AG04450 (cell line): ENCODE measurements at regions not wholly inside any gene's neighbourhood (a gene's known extent, or its start where the extent isn't known, plus 50 kb on each side); places are given as distances from the start of the nearest gene placed in this dataset.

Experiments
- CTCF ChIA-PET: fragments of 300-600, 350-600 bp; formaldehyde crosslinking; extraction: SDS; loops from one replicate; lab custom pipeline; 2022; ENCODE audit warnings: antibody characterized with exemption, inconsistent platforms; lab: Charles Lee
- POLR2A ChIA-PET: fragments of 350-600 bp; formaldehyde crosslinking; extraction: SDS; loops from one replicate; lab custom pipeline; 2021; ENCODE audit warnings: antibody characterized with exemption, inconsistent platforms; lab: Yijun Ruan, JAX
- DNase-seq: peaks from one replicate; pipeline ENCODE4 v3.0.0-alpha.2; 2011; ENCODE audit warnings: low read depth, low spot score
- H3K27ac ChIP-seq: one replicate; pipeline ENCODE4 v1.5.1; 2012; ENCODE audit warnings: low read depth, low read length, control low read depth
- H3K27me3 ChIP-seq: one replicate; pipeline ENCODE4 v1.6.0; 2012; ENCODE audit warnings: low read length; ENCODE audit not compliant: control insufficient read depth, insufficient read depth
- H3K4me3 ChIP-seq: 2 replicates; pipeline ENCODE4 v1.5.1; 2011; ENCODE audit warnings: mild to moderate bottlenecking, low read depth, low read length, control low read depth
- H3K9me3 ChIP-seq: 2 replicates; pipeline ENCODE4 v1.5.1; 2012; ENCODE audit warnings: low read length; ENCODE audit not compliant: control insufficient read depth, insufficient read depth
- TF ChIP-seq, protein P1 (sequence below): IDR thresholded peaks from 2 replicates; pipeline ENCODE4 v1.5.1; 2011; ENCODE audit warnings: low read depth, low read length, control low read depth, inconsistent platforms

DNA sequence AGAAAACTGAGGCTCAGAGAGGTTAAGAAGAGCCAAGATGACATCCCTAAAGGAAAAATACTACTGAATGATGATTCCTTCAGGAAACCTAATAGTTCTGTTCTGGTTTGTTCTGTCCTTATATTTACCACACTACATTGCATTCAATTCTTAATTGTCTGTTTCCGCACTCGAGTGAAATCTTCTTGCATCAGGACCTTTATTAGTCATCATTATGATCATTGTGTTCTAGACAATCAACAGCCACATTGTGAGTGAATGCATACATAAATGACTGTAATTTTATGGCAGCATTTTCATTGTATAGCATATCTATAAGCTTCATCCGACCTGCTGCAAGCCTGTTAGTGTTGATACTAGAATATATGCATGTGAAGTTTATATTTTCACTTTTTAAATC, 156.7 kb upstream of the FAM241A start:
- no peak for DNase-seq
- H3K4me3 ChIP-seq: no peak overlapping the region
- CTCF ChIA-PET: no interaction called here
- TF ChIP-seq, protein P1, sequence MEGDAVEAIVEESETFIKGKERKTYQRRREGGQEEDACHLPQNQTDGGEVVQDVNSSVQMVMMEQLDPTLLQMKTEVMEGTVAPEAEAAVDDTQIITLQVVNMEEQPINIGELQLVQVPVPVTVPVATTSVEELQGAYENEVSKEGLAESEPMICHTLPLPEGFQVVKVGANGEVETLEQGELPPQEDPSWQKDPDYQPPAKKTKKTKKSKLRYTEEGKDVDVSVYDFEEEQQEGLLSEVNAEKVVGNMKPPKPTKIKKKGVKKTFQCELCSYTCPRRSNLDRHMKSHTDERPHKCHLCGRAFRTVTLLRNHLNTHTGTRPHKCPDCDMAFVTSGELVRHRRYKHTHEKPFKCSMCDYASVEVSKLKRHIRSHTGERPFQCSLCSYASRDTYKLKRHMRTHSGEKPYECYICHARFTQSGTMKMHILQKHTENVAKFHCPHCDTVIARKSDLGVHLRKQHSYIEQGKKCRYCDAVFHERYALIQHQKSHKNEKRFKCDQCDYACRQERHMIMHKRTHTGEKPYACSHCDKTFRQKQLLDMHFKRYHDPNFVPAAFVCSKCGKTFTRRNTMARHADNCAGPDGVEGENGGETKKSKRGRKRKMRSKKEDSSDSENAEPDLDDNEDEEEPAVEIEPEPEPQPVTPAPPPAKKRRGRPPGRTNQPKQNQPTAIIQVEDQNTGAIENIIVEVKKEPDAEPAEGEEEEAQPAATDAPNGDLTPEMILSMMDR: no peak
- POLR2A ChIA-PET: interaction anchor here (0.6 kb wide), 1 partner anchor 36 kb away, joined by 3 read pairs; no protein-coding TSS in a partner anchor
- no peaks in the 10 kb centered on the region for H3K27me3 ChIP-seq
- H3K27ac ChIP-seq: no peak overlapping the region
- H3K9me3 ChIP-seq: no peaks in the 10 kb centered on the region

GRCh38 chr4:111989817-111990216, 155.4 kb upstream of the FAM241A start:
- TF ChIP-seq, protein P1: no peak
- H3K27me3 ChIP-seq: no peaks in the 10 kb centered on the region
- DNase-seq: no peak
- no peak overlapping the region for H3K27ac ChIP-seq
- no peak overlapping the region for H3K4me3 ChIP-seq
- POLR2A ChIA-PET: no interaction called here
- no peaks in the 10 kb centered on the region for H3K9me3 ChIP-seq
- CTCF ChIA-PET: no interaction called here

DNA sequence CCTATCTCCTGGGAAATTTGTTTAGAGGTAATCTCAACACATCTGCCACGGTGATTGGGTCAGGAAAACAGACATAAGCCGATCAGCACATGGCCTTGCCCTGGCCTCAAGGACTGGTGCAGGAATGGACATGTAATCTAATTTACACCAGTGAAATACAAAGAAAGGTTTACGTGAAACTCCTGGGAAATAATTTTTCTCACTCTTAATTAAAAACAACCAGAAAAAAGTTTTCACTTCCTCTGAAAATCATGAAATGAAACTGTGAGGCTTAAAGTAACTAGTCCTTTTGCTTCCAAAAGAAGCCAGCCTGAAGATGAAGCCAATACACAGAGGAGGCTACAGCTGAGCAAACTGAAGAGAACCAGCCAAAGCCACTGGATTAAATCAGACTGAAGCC, 154.1 kb upstream of the FAM241A start:
- Histone ChIP-seq H3K27ac (no peak overlapping the region), H3K27me3 (no peaks in the 10 kb centered on the region), H3K4me3 (no peak overlapping the region), H3K9me3 (no peaks in the 10 kb centered on the region)
- TF ChIP-seq, protein P1: no peak
- CTCF ChIA-PET: interaction anchor here (1.8 kb wide), 1 partner anchor 41 kb away, joined by 4 read pairs; no protein-coding TSS in a partner anchor
- POLR2A ChIA-PET: no interaction called here
- DNase-seq: no peak

- H3K9me3 ChIP-seq: no peaks in the 10 kb centered on the region
- no peak overlapping the region for H3K27ac ChIP-seq
- ChIA-PET CTCF (interaction anchor here (1.8 kb wide), 1 partner anchor 41 kb away, joined by 4 read pairs; no protein-coding TSS in a partner anchor), POLR2A (no interaction called here)
- TF ChIP-seq, protein P1: no peak
- H3K27me3 ChIP-seq: no peaks in the 10 kb centered on the region
- DNase-seq: peak; percentile 3
- no peak overlapping the region for H3K4me3 ChIP-seq
Measured at GRCh38 chr4:111991797-111992196, 153.5 kb upstream of the FAM241A start.

DNA sequence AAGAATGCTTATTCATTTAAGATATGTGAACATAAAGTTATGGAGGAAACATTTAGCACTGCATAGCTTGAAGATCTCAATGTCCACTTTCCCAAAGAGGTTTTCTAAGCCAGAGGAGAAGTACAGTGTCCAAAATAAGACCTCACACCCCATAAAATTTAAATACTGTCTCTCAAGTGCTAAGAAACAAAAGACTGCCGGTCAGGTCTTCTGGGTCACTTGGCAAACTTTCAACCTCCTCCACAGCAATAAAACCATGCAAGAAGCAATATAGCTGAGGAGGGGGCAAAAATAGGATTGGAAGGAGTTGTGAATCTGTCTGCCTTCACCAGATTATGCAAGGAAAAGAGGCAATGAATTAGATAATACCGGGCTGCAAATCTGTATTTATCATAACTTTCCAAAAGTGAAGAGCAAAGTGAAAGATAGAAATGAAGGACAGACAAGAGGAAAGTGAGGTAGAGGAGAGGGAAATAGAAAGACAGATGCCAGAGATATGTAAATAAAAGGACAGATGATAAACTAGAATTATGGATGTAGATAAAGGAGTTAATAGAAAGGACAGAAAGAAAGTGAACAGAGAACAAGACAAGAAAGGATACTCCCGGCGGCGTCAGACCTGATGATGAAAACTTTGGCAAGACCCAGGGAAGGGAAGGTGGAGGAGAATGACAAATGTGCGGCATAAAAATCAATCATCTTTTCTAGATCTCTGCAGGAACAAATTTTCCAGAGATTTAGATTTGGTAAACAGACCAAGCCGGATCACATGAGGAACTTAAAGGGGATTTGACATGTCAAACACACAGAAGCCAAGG, 152.7 kb upstream of the FAM241A start:
- TF ChIP-seq, protein P1: no peak
- H3K9me3 ChIP-seq: no peaks in the 10 kb centered on the region
- CTCF ChIA-PET: interaction anchor here (1.8 kb wide), 1 partner anchor 40 kb away, joined by 4 read pairs; no protein-coding TSS in a partner anchor

More for the DNA sequence above, 152.7 kb upstream of the FAM241A start:
- Histone ChIP-seq H3K27me3 (no peaks in the 10 kb centered on the region), H3K27ac (no peak overlapping the region), H3K4me3 (no peak overlapping the region)
- POLR2A ChIA-PET: no interaction called here
- DNase-seq: no peak
